ENCODE measurements at regions not wholly inside any gene's neighbourhood (a gene's known extent, or its start where the extent isn't known, plus 50 kb on each side); places are given as distances from the start of the nearest gene placed in this dataset.

GRCh38 chr5:101785090-101785489 is 511.0 kb downstream of the SLCO4C1 start (continued):
- TF ChIP-seq ZNF7 (CRISPR knock-in tag; IDR thresholded peaks at IDR 0.05) = no peak

- Histone ChIP-seq H3K27ac (ENCODE audit: extremely low read length, insufficient read depth, low read length) (no peak overlapping the region), H3K79me2 (ENCODE audit: insufficient read depth, low read length) (no peaks in the 10 kb centered on the region), H2AFZ (ENCODE audit: low read length) (no peak overlapping the region), H3K9ac (ENCODE audit: insufficient read depth, low read depth, low read length) (no peak overlapping the region), H4K20me1 (ENCODE audit: insufficient read depth, low read length) (no peaks in the 10 kb centered on the region), H3K9me3 (ENCODE audit: low read length) (no peaks in the 10 kb centered on the region), H3K36me3 (replicated peaks in 1 of 2; ENCODE audit: control insufficient read depth in 1 of 2, insufficient read depth in 2 of 2, low read length in 2 of 2) (no peaks in the 10 kb centered on the region), H3K4me2 (ENCODE audit: low read depth, low read length) (no peak overlapping the region), H3K4me1 (ENCODE audit: insufficient read depth, low read length) (no peaks in the 10 kb centered on the region), H3K27me3 (ENCODE audit: control insufficient read depth in 1 of 2, insufficient read depth in 2 of 2, low read length in 2 of 2) (no peaks in the 10 kb centered on the region), H3K4me3 (replicated peaks in 1 of 3; ENCODE audit: insufficient read depth in 1 of 3, low read depth in 2 of 3, low read length in 3 of 3) (no peak overlapping the region)
- FAIRE-seq (no peak), DNase-seq (ENCODE audit: low spot score) (no peak), ATAC-seq (no peak)
- intact Hi-C loops (cut with micrococcal nuclease; ENCODE audit: unreplicated experiment) (no loop called here), in situ Hi-C loops (cut with HindIII; ENCODE audit: extremely low pct_ligation_motif_present, low pct_unique_long_range_greater_than_20kb) (no loop called here)
- 60% methylated on average over 23 of the region's 26 CpGs for WGBS (ENCODE audit: low lambda C conversion rate)
- ChIA-PET POLR2A (no interaction called here), CTCF (ENCODE audit: low intra/inter-chr PET ratio, low total read pairs) (no interaction called here)
- BruUV-seq (replicated peaks) = no TSS peak
- TF ChIP-seq PATZ1 (CRISPR knock-in tag; IDR thresholded peaks at IDR 0.05) (no peak), CENPBD1 (CRISPR knock-in tag; IDR thresholded peaks at IDR 0.05; ENCODE audit: borderline replicate concordance, low read depth) (no peak), RFX3 (CRISPR knock-in tag; IDR thresholded peaks at IDR 0.05) (no peak), MYC (CRISPR knock-in tag; IDR thresholded peaks at IDR 0.05; ENCODE audit: borderline replicate concordance) (no peak), RXRB (CRISPR knock-in tag; IDR thresholded peaks at IDR 0.05; ENCODE audit: borderline replicate concordance) (no peak), ZBTB39 (CRISPR knock-in tag; IDR thresholded peaks at IDR 0.05) (no peak), RNF2 (conservative IDR thresholded peaks at IDR 0.05; ENCODE audit: low read depth) (no peak), ZNF652 (CRISPR knock-in tag; IDR thresholded peaks at IDR 0.05; ENCODE audit: borderline replicate concordance, low read depth) (no peak)
Observed at GRCh38 chr5:101783241-101784013, 512.7 kb downstream of the SLCO4C1 start.
